GM23338 (cell line): ENCODE measurements at regions not wholly inside any gene's neighbourhood (a gene's known extent, or its start where the extent isn't known, plus 50 kb on each side); places are given as distances from the start of the nearest gene placed in this dataset.

Experiments used
- ATAC-seq: fragments of 200-7000 bp; cut with Tn5 transposase; 3 replicates; pipeline ENCODE4 v1.9.1; 2020
- DNase-seq: peaks from one replicate; pipeline ENCODE4 v3.0.0-alpha.2; 2015; ENCODE audit warnings: low spot score
- H2AFZ ChIP-seq: fragments of 200-600 bp; sonication (generic); 2 replicates; pipeline ENCODE4 v1.8.0; 2016; ENCODE audit warnings: antibody characterized with exemption, mild to moderate bottlenecking, moderate library complexity
- H3F3A ChIP-seq: fragments of 200-600 bp; sonication (generic); replicated peaks from 2 replicates; pipeline ENCODE4 v1.8.0; 2017; ENCODE audit warnings: antibody characterized with exemption, mixed run types, low read depth
- H3K27ac ChIP-seq: fragments of 200-600 bp; sonication (generic); 2 replicates; pipeline ENCODE4 v1.6.1; 2016; ENCODE audit warnings: low read depth
- H3K27me3 ChIP-seq: fragments of 200-600 bp; sonication (generic); 2 replicates; pipeline ENCODE4 v1.8.0; 2016; ENCODE audit warnings: mild to moderate bottlenecking, mixed run types, moderate library complexity; ENCODE audit not compliant: insufficient read depth
- H3K36me3 ChIP-seq: fragments of 200-600 bp; sonication (generic); 2 replicates; pipeline ENCODE4 v1.8.0; 2016; ENCODE audit warnings: mild to moderate bottlenecking; ENCODE audit not compliant: insufficient read depth
- H3K4me1 ChIP-seq: fragments of 200-600 bp; sonication (generic); 2 replicates; pipeline ENCODE4 v1.8.0; 2016; ENCODE audit warnings: mild to moderate bottlenecking, moderate library complexity; ENCODE audit not compliant: insufficient read depth
- H3K4me2 ChIP-seq: fragments of 200-600 bp; sonication (generic); 2 replicates; pipeline ENCODE4 v1.7.1; 2017; ENCODE audit warnings: mixed run types
- H3K4me3 ChIP-seq: fragments of 200-600 bp; sonication (generic); 2 replicates; pipeline ENCODE4 v1.6.1; 2016; ENCODE audit warnings: mixed run types
- H3K79me2 ChIP-seq: fragments of 200-600 bp; sonication (generic); replicated peaks from 2 replicates; pipeline ENCODE4 v1.8.0; 2017; ENCODE audit warnings: mild to moderate bottlenecking; ENCODE audit not compliant: insufficient read depth
- H3K9me2 ChIP-seq: fragments of 200-600 bp; sonication (generic); 2 replicates; pipeline ENCODE4 v1.8.0; 2017; ENCODE audit not compliant: insufficient read depth
- H4K20me1 ChIP-seq: fragments of 200-600 bp; sonication (generic); replicated peaks from 2 replicates; pipeline ENCODE4 v1.8.0; 2017; ENCODE audit warnings: mild to moderate bottlenecking; ENCODE audit not compliant: insufficient read depth
- H3K27ac Mint-ChIP-seq: 2 replicates; pipeline ENCODE4 v1.8.0; 2020; ENCODE audit warnings: inconsistent platforms, mild to moderate bottlenecking, moderate library complexity, mixed read lengths
- H3K27me3 Mint-ChIP-seq: 3 replicates; pipeline ENCODE4 v1.8.0; 2022; ENCODE audit warnings: low read depth, mild to moderate bottlenecking, moderate library complexity, mixed read lengths, inconsistent platforms; ENCODE audit not compliant: insufficient read depth, poor library complexity
- H3K36me3 Mint-ChIP-seq: 3 replicates; pipeline ENCODE4 v1.8.0; 2021; ENCODE audit warnings: low read depth, mild to moderate bottlenecking, inconsistent platforms, moderate library complexity, mixed read lengths
- H3K4me1 Mint-ChIP-seq: 3 replicates; pipeline ENCODE4 v1.8.0; 2020; ENCODE audit warnings: mild to moderate bottlenecking, inconsistent platforms, mixed read lengths
- H3K4me3 Mint-ChIP-seq: 3 replicates; pipeline ENCODE4 v1.8.0; 2021; ENCODE audit warnings: moderate library complexity, mild to moderate bottlenecking, inconsistent platforms, mixed read lengths
- H3K9me3 Mint-ChIP-seq: 3 replicates; pipeline ENCODE4 v1.8.0; 2020; ENCODE audit warnings: moderate library complexity, mild to moderate bottlenecking, inconsistent platforms, mixed read lengths
- CREB1 ChIP-seq: fragments of 250-450 bp; sonication (Bioruptor Pico); IDR thresholded peaks from 2 replicates; pipeline ENCODE4 v1.5.0; 2020; ENCODE audit warnings: low read depth, mild to moderate bottlenecking, moderate library complexity
- EZH2 ChIP-seq: fragments of 200-600 bp; sonication (generic); IDR thresholded peaks from one replicate; pipeline ENCODE4 v1.8.0; 2017; ENCODE audit warnings: antibody characterized with exemption, mild to moderate bottlenecking, low read depth; ENCODE audit not compliant: unreplicated experiment
- EZH2phosphoT487 ChIP-seq: fragments of 200-600 bp; sonication (generic); IDR thresholded peaks from one replicate; pipeline ENCODE4 v1.8.1; 2018; ENCODE audit warnings: antibody characterized with exemption; ENCODE audit not compliant: unreplicated experiment
- JUNB ChIP-seq: IDR thresholded peaks from one replicate; pipeline ENCODE4 v1.6.1; 2016; ENCODE audit warnings: antibody characterized with exemption; ENCODE audit not compliant: unreplicated experiment
- NANOG ChIP-seq: IDR thresholded peaks from 2 replicates; pipeline ENCODE4 v1.6.1; 2016; ENCODE audit warnings: antibody characterized with exemption, borderline replicate concordance
- POLR2AphosphoS5 ChIP-seq: IDR thresholded peaks from 2 replicates; pipeline ENCODE4 v1.6.1; 2016; ENCODE audit warnings: antibody characterized with exemption, low read depth
- STAT1 ChIP-seq: IDR thresholded peaks from one replicate; pipeline ENCODE4 v1.6.1; 2016; ENCODE audit warnings: antibody characterized with exemption; ENCODE audit not compliant: unreplicated experiment
- ZNF114 ChIP-seq: fragments of 250-450 bp; sonication (Bioruptor Pico); IDR thresholded peaks from 2 replicates; pipeline ENCODE4 v1.5.0; 2020; ENCODE audit warnings: mild to moderate bottlenecking, moderate library complexity
- ZNF331 ChIP-seq: fragments of 250-450 bp; sonication (Bioruptor Pico); IDR thresholded peaks from 2 replicates; pipeline ENCODE4 v1.5.0; 2020; ENCODE audit warnings: low read depth, mild to moderate bottlenecking, moderate library complexity
- TF ChIP-seq, protein P1 (sequence below): fragments of 250-450 bp; sonication (Bioruptor Pico); IDR thresholded peaks from 2 replicates; pipeline ENCODE4 v1.5.0; 2020; ENCODE audit warnings: mild to moderate bottlenecking, moderate library complexity
- TF ChIP-seq, protein P2 (sequence below), 2 experiments: fragments of 200-600 bp in 1 of 2; sonication (generic) in 1 of 2; conservative IDR thresholded peaks; 2 replicates each; pipeline versions ENCODE4 v1.5.1 to v1.6.1; 2016 to 2017; ENCODE audit warnings: antibody characterized with exemption in 2 of 2, low read depth in 2 of 2, mild to moderate bottlenecking in 2 of 2, moderate library complexity in 1 of 2
- TF ChIP-seq, protein P3 (sequence below): IDR thresholded peaks from one replicate; pipeline ENCODE4 v1.6.1; 2018; ENCODE audit warnings: antibody characterized with exemption; ENCODE audit not compliant: unreplicated experiment
- TF ChIP-seq, protein P4 (sequence below): IDR thresholded peaks from 2 replicates; pipeline ENCODE4 v1.6.1; 2016; ENCODE audit warnings: antibody characterized with exemption

DNA sequence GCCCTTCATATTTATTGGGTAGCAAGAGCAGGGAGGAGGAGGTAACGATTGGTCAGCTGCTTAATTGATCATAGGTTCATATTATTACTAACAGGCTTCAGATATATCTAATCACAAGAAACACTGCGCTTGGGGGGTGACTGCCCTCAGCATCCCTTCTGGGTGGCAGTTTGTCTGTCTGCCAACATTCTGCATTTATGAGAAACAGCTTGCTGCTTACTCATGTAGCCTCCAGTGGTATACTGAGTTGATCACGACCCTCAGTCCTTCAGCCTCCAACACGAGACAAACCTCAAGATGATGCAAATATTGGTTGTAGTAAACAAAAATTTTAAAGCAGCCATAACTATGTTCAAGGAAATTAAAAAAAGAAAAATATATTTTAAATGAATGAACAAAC, 657.8 kb upstream of the PHF14 start:
- Histone ChIP-seq H3K79me2 (no peaks in the 10 kb centered on the region), H3K36me3 (no peaks in the 10 kb centered on the region; the same call in 1 of the 2 replicates), H3K27me3 (no peaks in the 10 kb centered on the region), H2AFZ (no peak overlapping the region), H3K9me2 (no peaks in the 10 kb centered on the region), H3K4me1 (no peaks in the 10 kb centered on the region), H3K4me2 (no peak overlapping the region), H3K27ac (no peak overlapping the region), H4K20me1 (no peaks in the 10 kb centered on the region), H3K4me3 (no peak overlapping the region), H3F3A (no peaks in the 10 kb centered on the region)
- Mint-ChIP-seq H3K36me3 (no peaks in the 10 kb centered on the region), H3K9me3 (peaks cover 6% of the 10 kb centered on the region; the same call in 2 of the 3 replicates), H3K4me3 (no peak overlapping the region), H3K27me3 (peaks cover under 1% of the 10 kb centered on the region), H3K27ac (no peak overlapping the region), H3K4me1 (no peaks in the 10 kb centered on the region)
- TF ChIP-seq CREB1 (CRISPR knock-in tag) (no peak), ZNF331 (CRISPR knock-in tag) (no peak), STAT1 (no peak), JUNB (no peak), POLR2AphosphoS5 (no peak), ZNF114 (no peak), EZH2 (no peak), EZH2phosphoT487 (no peak), NANOG (no peak)
- TF ChIP-seq, protein P1, sequence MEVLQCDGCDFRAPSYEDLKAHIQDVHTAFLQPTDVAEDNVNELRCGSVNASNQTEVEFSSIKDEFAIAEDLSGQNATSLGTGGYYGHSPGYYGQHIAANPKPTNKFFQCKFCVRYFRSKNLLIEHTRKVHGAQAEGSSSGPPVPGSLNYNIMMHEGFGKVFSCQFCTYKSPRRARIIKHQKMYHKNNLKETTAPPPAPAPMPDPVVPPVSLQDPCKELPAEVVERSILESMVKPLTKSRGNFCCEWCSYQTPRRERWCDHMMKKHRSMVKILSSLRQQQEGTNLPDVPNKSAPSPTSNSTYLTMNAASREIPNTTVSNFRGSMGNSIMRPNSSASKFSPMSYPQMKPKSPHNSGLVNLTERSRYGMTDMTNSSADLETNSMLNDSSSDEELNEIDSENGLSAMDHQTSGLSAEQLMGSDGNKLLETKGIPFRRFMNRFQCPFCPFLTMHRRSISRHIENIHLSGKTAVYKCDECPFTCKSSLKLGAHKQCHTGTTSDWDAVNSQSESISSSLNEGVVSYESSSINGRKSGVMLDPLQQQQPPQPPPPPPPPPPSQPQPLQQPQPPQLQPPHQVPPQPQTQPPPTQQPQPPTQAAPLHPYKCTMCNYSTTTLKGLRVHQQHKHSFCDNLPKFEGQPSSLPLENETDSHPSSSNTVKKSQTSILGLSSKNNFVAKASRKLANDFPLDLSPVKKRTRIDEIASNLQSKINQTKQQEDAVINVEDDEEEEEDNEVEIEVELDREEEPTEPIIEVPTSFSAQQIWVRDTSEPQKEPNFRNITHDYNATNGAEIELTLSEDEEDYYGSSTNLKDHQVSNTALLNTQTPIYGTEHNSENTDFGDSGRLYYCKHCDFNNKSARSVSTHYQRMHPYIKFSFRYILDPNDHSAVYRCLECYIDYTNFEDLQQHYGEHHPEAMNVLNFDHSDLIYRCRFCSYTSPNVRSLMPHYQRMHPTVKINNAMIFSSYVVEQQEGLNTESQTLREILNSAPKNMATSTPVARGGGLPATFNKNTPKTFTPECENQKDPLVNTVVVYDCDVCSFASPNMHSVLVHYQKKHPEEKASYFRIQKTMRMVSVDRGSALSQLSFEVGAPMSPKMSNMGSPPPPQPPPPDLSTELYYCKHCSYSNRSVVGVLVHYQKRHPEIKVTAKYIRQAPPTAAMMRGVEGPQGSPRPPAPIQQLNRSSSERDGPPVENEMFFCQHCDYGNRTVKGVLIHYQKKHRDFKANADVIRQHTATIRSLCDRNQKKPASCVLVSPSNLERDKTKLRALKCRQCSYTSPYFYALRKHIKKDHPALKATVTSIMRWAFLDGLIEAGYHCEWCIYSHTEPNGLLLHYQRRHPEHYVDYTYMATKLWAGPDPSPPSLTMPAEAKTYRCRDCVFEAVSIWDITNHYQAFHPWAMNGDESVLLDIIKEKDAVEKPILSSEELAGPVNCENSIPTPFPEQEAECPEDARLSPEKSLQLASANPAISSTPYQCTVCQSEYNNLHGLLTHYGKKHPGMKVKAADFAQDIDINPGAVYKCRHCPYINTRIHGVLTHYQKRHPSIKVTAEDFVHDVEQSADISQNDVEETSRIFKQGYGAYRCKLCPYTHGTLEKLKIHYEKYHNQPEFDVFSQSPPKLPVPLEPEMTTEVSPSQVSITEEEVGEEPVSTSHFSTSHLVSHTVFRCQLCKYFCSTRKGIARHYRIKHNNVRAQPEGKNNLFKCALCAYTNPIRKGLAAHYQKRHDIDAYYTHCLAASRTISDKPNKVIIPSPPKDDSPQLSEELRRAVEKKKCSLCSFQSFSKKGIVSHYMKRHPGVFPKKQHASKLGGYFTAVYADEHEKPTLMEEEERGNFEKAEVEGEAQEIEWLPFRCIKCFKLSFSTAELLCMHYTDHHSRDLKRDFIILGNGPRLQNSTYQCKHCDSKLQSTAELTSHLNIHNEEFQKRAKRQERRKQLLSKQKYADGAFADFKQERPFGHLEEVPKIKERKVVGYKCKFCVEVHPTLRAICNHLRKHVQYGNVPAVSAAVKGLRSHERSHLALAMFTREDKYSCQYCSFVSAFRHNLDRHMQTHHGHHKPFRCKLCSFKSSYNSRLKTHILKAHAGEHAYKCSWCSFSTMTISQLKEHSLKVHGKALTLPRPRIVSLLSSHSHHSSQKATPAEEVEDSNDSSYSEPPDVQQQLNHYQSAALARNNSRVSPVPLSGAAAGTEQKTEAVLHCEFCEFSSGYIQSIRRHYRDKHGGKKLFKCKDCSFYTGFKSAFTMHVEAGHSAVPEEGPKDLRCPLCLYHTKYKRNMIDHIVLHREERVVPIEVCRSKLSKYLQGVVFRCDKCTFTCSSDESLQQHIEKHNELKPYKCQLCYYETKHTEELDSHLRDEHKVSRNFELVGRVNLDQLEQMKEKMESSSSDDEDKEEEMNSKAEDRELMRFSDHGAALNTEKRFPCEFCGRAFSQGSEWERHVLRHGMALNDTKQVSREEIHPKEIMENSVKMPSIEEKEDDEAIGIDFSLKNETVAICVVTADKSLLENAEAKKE (CRISPR knock-in tag), result no peak
- TF ChIP-seq, protein P2, sequence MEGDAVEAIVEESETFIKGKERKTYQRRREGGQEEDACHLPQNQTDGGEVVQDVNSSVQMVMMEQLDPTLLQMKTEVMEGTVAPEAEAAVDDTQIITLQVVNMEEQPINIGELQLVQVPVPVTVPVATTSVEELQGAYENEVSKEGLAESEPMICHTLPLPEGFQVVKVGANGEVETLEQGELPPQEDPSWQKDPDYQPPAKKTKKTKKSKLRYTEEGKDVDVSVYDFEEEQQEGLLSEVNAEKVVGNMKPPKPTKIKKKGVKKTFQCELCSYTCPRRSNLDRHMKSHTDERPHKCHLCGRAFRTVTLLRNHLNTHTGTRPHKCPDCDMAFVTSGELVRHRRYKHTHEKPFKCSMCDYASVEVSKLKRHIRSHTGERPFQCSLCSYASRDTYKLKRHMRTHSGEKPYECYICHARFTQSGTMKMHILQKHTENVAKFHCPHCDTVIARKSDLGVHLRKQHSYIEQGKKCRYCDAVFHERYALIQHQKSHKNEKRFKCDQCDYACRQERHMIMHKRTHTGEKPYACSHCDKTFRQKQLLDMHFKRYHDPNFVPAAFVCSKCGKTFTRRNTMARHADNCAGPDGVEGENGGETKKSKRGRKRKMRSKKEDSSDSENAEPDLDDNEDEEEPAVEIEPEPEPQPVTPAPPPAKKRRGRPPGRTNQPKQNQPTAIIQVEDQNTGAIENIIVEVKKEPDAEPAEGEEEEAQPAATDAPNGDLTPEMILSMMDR (conservative IDR thresholded peaks at IDR 0.05; ENCODE audit: low read depth in 2 of 2), result no peak
- TF ChIP-seq, protein P3, sequence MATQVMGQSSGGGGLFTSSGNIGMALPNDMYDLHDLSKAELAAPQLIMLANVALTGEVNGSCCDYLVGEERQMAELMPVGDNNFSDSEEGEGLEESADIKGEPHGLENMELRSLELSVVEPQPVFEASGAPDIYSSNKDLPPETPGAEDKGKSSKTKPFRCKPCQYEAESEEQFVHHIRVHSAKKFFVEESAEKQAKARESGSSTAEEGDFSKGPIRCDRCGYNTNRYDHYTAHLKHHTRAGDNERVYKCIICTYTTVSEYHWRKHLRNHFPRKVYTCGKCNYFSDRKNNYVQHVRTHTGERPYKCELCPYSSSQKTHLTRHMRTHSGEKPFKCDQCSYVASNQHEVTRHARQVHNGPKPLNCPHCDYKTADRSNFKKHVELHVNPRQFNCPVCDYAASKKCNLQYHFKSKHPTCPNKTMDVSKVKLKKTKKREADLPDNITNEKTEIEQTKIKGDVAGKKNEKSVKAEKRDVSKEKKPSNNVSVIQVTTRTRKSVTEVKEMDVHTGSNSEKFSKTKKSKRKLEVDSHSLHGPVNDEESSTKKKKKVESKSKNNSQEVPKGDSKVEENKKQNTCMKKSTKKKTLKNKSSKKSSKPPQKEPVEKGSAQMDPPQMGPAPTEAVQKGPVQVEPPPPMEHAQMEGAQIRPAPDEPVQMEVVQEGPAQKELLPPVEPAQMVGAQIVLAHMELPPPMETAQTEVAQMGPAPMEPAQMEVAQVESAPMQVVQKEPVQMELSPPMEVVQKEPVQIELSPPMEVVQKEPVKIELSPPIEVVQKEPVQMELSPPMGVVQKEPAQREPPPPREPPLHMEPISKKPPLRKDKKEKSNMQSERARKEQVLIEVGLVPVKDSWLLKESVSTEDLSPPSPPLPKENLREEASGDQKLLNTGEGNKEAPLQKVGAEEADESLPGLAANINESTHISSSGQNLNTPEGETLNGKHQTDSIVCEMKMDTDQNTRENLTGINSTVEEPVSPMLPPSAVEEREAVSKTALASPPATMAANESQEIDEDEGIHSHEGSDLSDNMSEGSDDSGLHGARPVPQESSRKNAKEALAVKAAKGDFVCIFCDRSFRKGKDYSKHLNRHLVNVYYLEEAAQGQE, result no peak
- TF ChIP-seq, protein P4, sequence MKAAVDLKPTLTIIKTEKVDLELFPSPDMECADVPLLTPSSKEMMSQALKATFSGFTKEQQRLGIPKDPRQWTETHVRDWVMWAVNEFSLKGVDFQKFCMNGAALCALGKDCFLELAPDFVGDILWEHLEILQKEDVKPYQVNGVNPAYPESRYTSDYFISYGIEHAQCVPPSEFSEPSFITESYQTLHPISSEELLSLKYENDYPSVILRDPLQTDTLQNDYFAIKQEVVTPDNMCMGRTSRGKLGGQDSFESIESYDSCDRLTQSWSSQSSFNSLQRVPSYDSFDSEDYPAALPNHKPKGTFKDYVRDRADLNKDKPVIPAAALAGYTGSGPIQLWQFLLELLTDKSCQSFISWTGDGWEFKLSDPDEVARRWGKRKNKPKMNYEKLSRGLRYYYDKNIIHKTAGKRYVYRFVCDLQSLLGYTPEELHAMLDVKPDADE, result no peak
- ATAC-seq (no peak), DNase-seq (no peak)
